CD14-positive monocyte (primary cell): ENCODE measurements at regions not wholly inside any gene's neighbourhood (a gene's known extent, or its start where the extent isn't known, plus 50 kb on each side); places are given as distances from the start of the nearest gene placed in this dataset.

Source experiments
- DNase-seq, 3 donors: peaks; one replicate each; pipeline ENCODE4 v3.0.0-alpha.2; 2011 to 2022
- H2AFZ ChIP-seq: 2 replicates; pipeline ENCODE4 v1.6.0; 2012; ENCODE audit warnings: mild to moderate bottlenecking, low read depth, low read length, inconsistent platforms; ENCODE audit not compliant: insufficient read depth, poor library complexity, severe bottlenecking
- H3K27ac ChIP-seq, 2 donors: 1 replicate in 1 of 2; 2 replicates in 1 of 2; pipeline ENCODE4 v1.5.1; 2012 to 2013; ENCODE audit warnings: low read length in 2 of 2, control low read depth in 1 of 2, inconsistent platforms in 1 of 2, low read depth in 1 of 2, mild to moderate bottlenecking in 1 of 2
- H3K27me3 ChIP-seq, 2 donors: one replicate each; pipeline versions ENCODE4 v1.6.0 to v1.6.1; 2011 to 2013; ENCODE audit warnings: low read length in 2 of 2; ENCODE audit not compliant: control insufficient read depth in 2 of 2, insufficient read depth in 2 of 2
- H3K36me3 ChIP-seq, 2 donors: replicated peaks in 1 of 2; 1 replicate in 1 of 2; 2 replicates in 1 of 2; pipeline versions ENCODE4 v1.5.1 to v1.6.1; 2012 to 2013; ENCODE audit warnings: low read length in 2 of 2, control low read depth in 1 of 2, inconsistent platforms in 1 of 2, mild to moderate bottlenecking in 1 of 2; ENCODE audit not compliant: insufficient read depth in 2 of 2, control insufficient read depth in 1 of 2
- H3K4me1 ChIP-seq, 2 donors: 1 replicate in 1 of 2; 2 replicates in 1 of 2; pipeline versions ENCODE4 v1.5.1 to v1.6.1; 2012 to 2013; ENCODE audit warnings: low read length in 2 of 2, control low read depth in 1 of 2, inconsistent platforms in 1 of 2, mild to moderate bottlenecking in 1 of 2, moderate library complexity in 1 of 2; ENCODE audit not compliant: insufficient read depth in 2 of 2, control insufficient read depth in 1 of 2
- H3K4me2 ChIP-seq: replicated peaks from 2 replicates; pipeline ENCODE3; 2012; ENCODE audit warnings: low read length, moderate library complexity, mild to moderate bottlenecking; ENCODE audit not compliant: poor library complexity, severe bottlenecking; ENCODE audit errors: extremely low read depth
- H3K4me3 ChIP-seq, 3 experiments: fragments of 200-600 bp in 1 of 3; sonication (generic) in 1 of 3; replicated peaks in 1 of 3; 1 replicate in 2 of 3; 2 replicates in 1 of 3; pipeline ENCODE4 v1.5.1; 2011 to 2013; ENCODE audit warnings: low read length in 3 of 3, mild to moderate bottlenecking in 3 of 3, control low read depth in 2 of 3, low read depth in 2 of 3, inconsistent platforms in 1 of 3, moderate library complexity in 1 of 3
- H3K79me2 ChIP-seq: 2 replicates; pipeline ENCODE4 v1.6.0; 2012; ENCODE audit warnings: mild to moderate bottlenecking, control low read depth, inconsistent platforms, low read length, moderate library complexity; ENCODE audit not compliant: insufficient read depth
- H3K9ac ChIP-seq: 2 replicates; pipeline ENCODE4 v1.6.0; 2017; ENCODE audit warnings: low read length, mild to moderate bottlenecking; ENCODE audit not compliant: insufficient read depth, poor library complexity, severe bottlenecking
- H3K9me3 ChIP-seq, 2 donors: replicated peaks in 1 of 2; 1 replicate in 1 of 2; 2 replicates in 1 of 2; pipeline versions ENCODE4 v1.5.1 to v1.6.1; 2012 to 2013; ENCODE audit warnings: low read length in 2 of 2, control low read depth in 1 of 2; ENCODE audit not compliant: control insufficient read depth in 1 of 2, insufficient read depth in 1 of 2
- H4K20me1 ChIP-seq: 2 replicates; pipeline ENCODE4 v1.6.0; 2012; ENCODE audit warnings: mild to moderate bottlenecking, low read length, control low read depth, moderate library complexity; ENCODE audit not compliant: insufficient read depth
- H3K27ac Mint-ChIP-seq, 7 donors: one replicate each; pipeline ENCODE4 v1.8.0; 2020; ENCODE audit warnings: mild to moderate bottlenecking in 7 of 7, mixed read lengths in 7 of 7, moderate library complexity in 6 of 7, inconsistent platforms in 2 of 7
- H3K27me3 Mint-ChIP-seq, 3 donors: one replicate each; pipeline ENCODE4 v1.8.0; 2021 to 2022; ENCODE audit warnings: low read depth in 3 of 3, mild to moderate bottlenecking in 3 of 3, mixed read lengths in 3 of 3, moderate library complexity in 3 of 3, inconsistent platforms in 1 of 3
- H3K36me3 Mint-ChIP-seq, 2 donors: one replicate each; pipeline ENCODE4 v1.8.0; 2020; ENCODE audit warnings: mixed read lengths in 2 of 2, inconsistent platforms in 1 of 2, mild to moderate bottlenecking in 1 of 2
- H3K4me1 Mint-ChIP-seq: one replicate; pipeline ENCODE4 v1.8.0; 2020; ENCODE audit warnings: mild to moderate bottlenecking, mixed read lengths
- H3K4me3 Mint-ChIP-seq, 2 donors: one replicate each; pipeline ENCODE4 v1.8.0; 2020; ENCODE audit warnings: mild to moderate bottlenecking in 2 of 2, mixed read lengths in 2 of 2, moderate library complexity in 1 of 2
- H3K9me3 Mint-ChIP-seq, 7 donors: one replicate each; pipeline ENCODE4 v1.8.0; 2020 to 2022; ENCODE audit warnings: mixed read lengths in 7 of 7, mild to moderate bottlenecking in 6 of 7, moderate library complexity in 6 of 7, inconsistent platforms in 2 of 7
- CTCF ChIP-seq: fragments of 200-600 bp; IDR thresholded peaks from one replicate; pipeline ENCODE4 v1.8.0; 2022; ENCODE audit warnings: antibody characterized with exemption, mild to moderate bottlenecking
- WGBS: methylation state at CpG from one replicate; pipeline ENCODE4 v1.1.5; 2013; ENCODE audit warnings: missing lambda C conversion rate; ENCODE audit not compliant: insufficient coverage; 5-methylcytosine and 5-hydroxymethylcytosine counted together
- intact Hi-C, 2 donors: fragments of 100-400 bp; cut with micrococcal nuclease; formaldehyde crosslinking; loops; one replicate each; pipeline versions ENCODE4 v1.15.0 to v1.15.1; 2023

DNA sequence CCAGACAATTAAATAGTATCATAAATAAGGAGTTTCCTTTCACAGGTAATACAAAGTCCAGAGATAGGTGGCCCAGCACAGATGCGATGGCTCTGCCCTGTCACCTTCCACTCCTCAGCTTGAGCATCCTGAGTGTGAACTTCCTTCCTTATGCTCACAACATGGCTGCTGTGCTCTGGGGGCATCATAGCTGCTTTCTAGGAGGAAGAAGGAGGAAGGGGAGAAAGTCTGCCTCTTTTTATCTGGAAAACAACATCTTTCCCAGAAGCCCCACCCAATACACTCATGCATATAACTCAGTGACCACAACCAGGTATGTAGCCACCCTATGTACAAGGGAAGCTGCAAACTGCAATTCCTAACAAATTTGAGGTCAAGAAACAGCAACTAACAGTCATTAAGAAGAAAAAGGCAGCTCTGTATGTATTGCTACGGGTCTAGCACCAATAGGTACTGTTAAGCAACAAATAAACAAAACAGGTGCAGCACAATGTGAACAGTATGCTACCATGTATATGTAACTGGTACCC is 201.2 kb upstream of the UBL3 start:
- intact Hi-C loops, result no loop called here
- Histone ChIP-seq H2AFZ (no peak overlapping the region), H3K4me2 (no peak overlapping the region), H3K4me1 (no peaks in the 10 kb centered on the region), H3K9me3 (no peaks in the 10 kb centered on the region), H3K27ac (no peak overlapping the region), H3K79me2 (no peaks in the 10 kb centered on the region), H3K36me3 (no peaks in the 10 kb centered on the region), H4K20me1 (no peaks in the 10 kb centered on the region), H3K4me3 (no peak overlapping the region), H3K27me3 (no peaks in the 10 kb centered on the region), H3K9ac (no peak overlapping the region)
- Mint-ChIP-seq H3K9me3 (peaks cover 0 to 9% (median 2%) of the 10 kb centered on the region in 7 donors), H3K27me3 (peaks cover 0 to 4% (median 0%) of the 10 kb centered on the region in 3 donors), H3K36me3 (no peaks in the 10 kb centered on the region), H3K4me3 (no peak overlapping the region), H3K27ac (no peak overlapping the region), H3K4me1 (peaks cover 7% of the 10 kb centered on the region)
- no peak for TF ChIP-seq CTCF
- no CpG with 5 or more reads among the region's 2 CpGs for WGBS
- DNase-seq, result no peak

DNA sequence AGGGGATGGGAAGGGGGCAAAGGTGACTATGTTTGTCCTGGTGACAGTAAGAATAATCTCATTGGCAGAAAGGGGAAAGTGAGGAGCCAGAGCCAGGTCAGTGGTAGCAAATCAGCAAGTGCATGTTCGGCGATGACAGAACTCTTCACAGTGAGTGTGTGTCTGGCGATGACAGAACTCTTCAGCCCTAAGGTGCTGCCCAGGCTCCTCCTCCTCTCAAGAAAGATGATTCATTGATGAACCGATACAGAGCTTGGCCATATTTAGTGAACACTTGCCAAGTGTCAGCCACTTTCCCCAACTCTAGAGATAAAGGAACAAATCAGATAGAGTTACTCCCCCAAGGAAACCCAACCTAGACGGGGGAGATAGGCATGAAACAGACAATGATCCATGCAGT is 199.3 kb upstream of the UBL3 start:
- no peaks in the 10 kb centered on the region for H3K79me2 ChIP-seq
- Mint-ChIP-seq H3K27ac (no peak overlapping the region), H3K4me3 (no peak overlapping the region), H3K36me3 (no peaks in the 10 kb centered on the region), H3K9me3 (peaks cover 0 to 2% (median under 1%) of the 10 kb centered on the region in 7 donors), H3K4me1 (peaks cover 7% of the 10 kb centered on the region), H3K27me3 (peaks cover 0 to 4% (median 0%) of the 10 kb centered on the region in 3 donors)
- H2AFZ ChIP-seq, result no peak overlapping the region
- no peak overlapping the region for H3K27ac ChIP-seq
- H3K4me2 ChIP-seq, result no peak overlapping the region
- H4K20me1 ChIP-seq, result no peaks in the 10 kb centered on the region
- H3K4me3 ChIP-seq, result no peak overlapping the region
- intact Hi-C loops, result no loop called here
- no peaks in the 10 kb centered on the region for H3K36me3 ChIP-seq
- no peaks in the 10 kb centered on the region for H3K4me1 ChIP-seq
- H3K9ac ChIP-seq, result no peak overlapping the region
- TF ChIP-seq CTCF, result no peak
- WGBS, result 95% methylated on average over 4 of the region's 5 CpGs
- no peak for DNase-seq
- H3K27me3 ChIP-seq, result no peaks in the 10 kb centered on the region
- no peaks in the 10 kb centered on the region for H3K9me3 ChIP-seq
